ENCODE measurements at regions not wholly inside any gene's neighbourhood (a gene's known extent, or its start where the extent isn't known, plus 50 kb on each side); places are given as distances from the start of the nearest gene placed in this dataset.

GRCh38 chr4:11568511-11568910 is 139.8 kb upstream of the HS3ST1 start:
- DNase-seq (ENCODE audit: extremely low read depth in 1 of 4, low spot score in 3 of 4) (no peak), ATAC-seq (no peak), FAIRE-seq (no peak)
- Histone ChIP-seq H3K79me2 (ENCODE audit: control insufficient read depth, insufficient read depth, low read length) (no peaks in the 10 kb centered on the region), H4K20me1 (replicated peaks; ENCODE audit: control insufficient read depth, insufficient read depth, low read length) (no peaks in the 10 kb centered on the region), H3K27me3 (ENCODE audit: control insufficient read depth in 2 of 2, insufficient read depth in 2 of 2, low read length in 2 of 2) (no peaks in the 10 kb centered on the region), H3K27ac (ENCODE audit: extremely low read depth, low read depth, low read length) (no peak overlapping the region), H3K4me1 (replicated peaks in 1 of 2; ENCODE audit: control insufficient read depth in 2 of 2, insufficient read depth in 2 of 2, low read length in 2 of 2) (no peaks in the 10 kb centered on the region), H3K4me3 (no peak overlapping the region), H2AFZ (ENCODE audit: low read depth, low read length) (no peak overlapping the region), H3K9me1 (ENCODE audit: control insufficient read depth, insufficient read depth, low read length) (no peaks in the 10 kb centered on the region), H3K9ac (ENCODE audit: insufficient read depth in 1 of 2, low read depth in 2 of 2, low read length in 2 of 2) (no peak overlapping the region), H3K4me2 (ENCODE audit: insufficient read depth, low read length) (no peak overlapping the region), H3K9me3 (replicated peaks; ENCODE audit: control insufficient read depth, insufficient read depth, low read depth, low read length) (no peaks in the 10 kb centered on the region), H3K36me3 (ENCODE audit: control insufficient read depth, insufficient read depth, low read length) (no peaks in the 10 kb centered on the region)
- in situ Hi-C loops (cut with MboI): no loop called here
- CTCF ChIA-PET (ENCODE audit: low intra/inter-chr PET ratio): no interaction called here
- no TSS peak for BruUV-seq (replicated peaks)
- POLR2A ChIA-PET: no interaction called here
- TF ChIP-seq RUNX1 (IDR thresholded peaks at IDR 0.05; ENCODE audit: low read depth): no peak
- TF ChIP-seq GTF2B (IDR thresholded peaks at IDR 0.05; ENCODE audit: extremely low read depth, insufficient read length): no peak
- intact Hi-C loops (cut with micrococcal nuclease): no loop called here

GRCh38 chr4:11566444-11567022 is 137.8 kb upstream of the HS3ST1 start:
- intact Hi-C loops (cut with micrococcal nuclease): no loop called here
- no peak overlapping the region for H3K4me3 ChIP-seq
- TF ChIP-seq NCOR1 (IDR thresholded peaks at IDR 0.05): no peak
- no peak for TF ChIP-seq GTF2B (IDR thresholded peaks at IDR 0.05; ENCODE audit: extremely low read depth, insufficient read length)
- H3K4me2 ChIP-seq (ENCODE audit: insufficient read depth, low read length): no peak overlapping the region
- POLR2A ChIA-PET: no interaction called here
- no peaks in the 10 kb centered on the region for H3K27me3 ChIP-seq (ENCODE audit: control insufficient read depth in 2 of 2, insufficient read depth in 2 of 2, low read length in 2 of 2)
- in situ Hi-C loops (cut with MboI): no loop called here
- WGBS (ENCODE audit: insufficient coverage, low coverage, missing lambda C conversion rate): 0% methylated on average over 2 of the region's 2 CpGs
- no peaks in the 10 kb centered on the region for H3K9me3 ChIP-seq (replicated peaks; ENCODE audit: control insufficient read depth, insufficient read depth, low read depth, low read length)
- H3K27ac ChIP-seq (ENCODE audit: extremely low read depth, low read depth, low read length): no peak overlapping the region
- H4K20me1 ChIP-seq (replicated peaks; ENCODE audit: control insufficient read depth, insufficient read depth, low read length): no peaks in the 10 kb centered on the region
- no peak for DNase-seq (ENCODE audit: extremely low read depth in 1 of 4, low spot score in 3 of 4)
- no peaks in the 10 kb centered on the region for H3K79me2 ChIP-seq (ENCODE audit: control insufficient read depth, insufficient read depth, low read length)
- no peak for ATAC-seq
- CTCF ChIA-PET (ENCODE audit: low intra/inter-chr PET ratio): no interaction called here
- no peak overlapping the region for H3K9ac ChIP-seq (ENCODE audit: insufficient read depth in 1 of 2, low read depth in 2 of 2, low read length in 2 of 2)
- no peaks in the 10 kb centered on the region for H3K4me1 ChIP-seq (replicated peaks in 1 of 2; ENCODE audit: control insufficient read depth in 2 of 2, insufficient read depth in 2 of 2, low read length in 2 of 2)
- FAIRE-seq: no peak
- H3K9me1 ChIP-seq (ENCODE audit: control insufficient read depth, insufficient read depth, low read length): no peaks in the 10 kb centered on the region
- H2AFZ ChIP-seq (ENCODE audit: low read depth, low read length): no peak overlapping the region
- no TSS peak for BruUV-seq (replicated peaks)
- H3K36me3 ChIP-seq (ENCODE audit: control insufficient read depth, insufficient read depth, low read length): no peaks in the 10 kb centered on the region

Measured in K562 (cell line).